Esophagus muscularis mucosa (tissue), 4 donors: ENCODE measurements at regions not wholly inside any gene's neighbourhood (a gene's known extent, or its start where the extent isn't known, plus 50 kb on each side); places are given as distances from the start of the nearest gene placed in this dataset.

Experiments
- DNase-seq: peaks from one replicate; pipeline ENCODE4 v3.0.0-alpha.2; 2017; ENCODE audit errors: extremely low spot score
- H3K27ac ChIP-seq, 4 donors: fragments of 200-600 bp; sonication (generic); replicated peaks in 1 of 4; 1 replicate in 3 of 4; 2 replicates in 1 of 4; pipeline ENCODE4 v1.5.1; 2016 to 2019; ENCODE audit warnings: mild to moderate bottlenecking in 1 of 4
- H3K27me3 ChIP-seq, 4 donors: fragments of 200-600 bp; sonication (generic); one replicate each; pipeline versions ENCODE4 v1.5.1 to v1.6.0; 2016 to 2019
- H3K36me3 ChIP-seq, 4 donors: fragments of 200-600 bp; sonication (generic); one replicate each; pipeline ENCODE4 v1.5.1; 2016 to 2019
- H3K4me1 ChIP-seq, 4 donors: fragments of 200-600 bp; sonication (generic); one replicate each; pipeline ENCODE4 v1.5.1; 2016 to 2019
- H3K4me3 ChIP-seq, 4 donors: fragments of 200-600 bp; sonication (generic); 1 replicate in 2 of 4; 2 replicates in 2 of 4; pipeline ENCODE4 v1.5.1; 2016 to 2019; ENCODE audit warnings: mild to moderate bottlenecking in 4 of 4, moderate library complexity in 1 of 4
- H3K9me3 ChIP-seq, 4 donors: fragments of 200-600 bp; sonication (generic); 1 replicate in 3 of 4; 2 replicates in 1 of 4; pipeline ENCODE4 v1.5.1; 2016 to 2019
- EP300 ChIP-seq: sonication (generic); formaldehyde crosslinking; IDR thresholded peaks from one replicate; pipeline ENCODE4 v1.6.1; 2017; ENCODE audit warnings: antibody characterized with exemption
- POLR2A ChIP-seq: fragments of 450-650 bp; IDR thresholded peaks from one replicate; pipeline ENCODE4 v1.6.1; 2017; ENCODE audit warnings: antibody characterized with exemption, moderate library complexity, mild to moderate bottlenecking, low read depth
- POLR2AphosphoS5 ChIP-seq, 2 donors: sonication (generic); formaldehyde crosslinking; IDR thresholded peaks; one replicate each; pipeline ENCODE4 v1.6.1; 2017; ENCODE audit warnings: antibody characterized with exemption in 2 of 2
- WGBS: methylation state at CpG from one replicate; pipeline ENCODE4 v1.1.5; 2018; 5-methylcytosine and 5-hydroxymethylcytosine counted together
- intact Hi-C: fragments of 100-400 bp; cut with DNase I; formaldehyde crosslinking; loops from one replicate; pipeline ENCODE4 v1.15.1; 2023
- TF ChIP-seq, protein P1 (sequence below), 3 experiments: fragments of 200-600 bp in 2 of 3; fragments of 450-650 bp in 1 of 3; sonication (generic) in 2 of 3; IDR thresholded peaks; one replicate each; pipeline ENCODE4 v1.5.1; 2017 to 2019; ENCODE audit warnings: antibody characterized with exemption in 3 of 3, mild to moderate bottlenecking in 2 of 3, moderate library complexity in 1 of 3

DNA sequence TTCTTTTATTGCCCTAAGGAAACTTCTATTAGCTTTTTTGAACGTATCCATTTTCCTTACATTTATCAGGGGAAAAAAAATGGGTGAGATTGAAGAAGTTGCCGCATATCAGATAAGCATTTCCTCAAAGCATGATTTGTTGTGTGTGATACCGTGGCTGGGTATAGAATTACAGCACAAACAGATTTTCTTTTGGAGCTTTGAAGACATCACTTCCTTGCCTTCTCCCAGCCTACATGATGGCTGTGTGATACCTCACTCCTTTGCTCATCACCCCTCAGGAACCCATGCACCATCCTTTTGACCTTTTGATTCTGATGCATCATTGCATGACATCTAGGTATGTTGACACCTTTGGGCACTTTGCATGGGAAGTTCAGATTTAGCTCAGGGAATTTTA is 1155.3 kb downstream of the BRD1 start:
- Histone ChIP-seq H3K4me3 (no peak overlapping the region), H3K27ac (no peak overlapping the region), H3K27me3 (peaks cover 0 to 16% (median 0%) of the 10 kb centered on the region in 4 donors), H3K36me3 (no peaks in the 10 kb centered on the region), H3K4me1 (no peaks in the 10 kb centered on the region), H3K9me3 (peaks cover 0 to 33% (median 25%) of the 10 kb centered on the region in 4 donors)
- TF ChIP-seq EP300 (no peak), POLR2AphosphoS5 (IDR thresholded peaks at IDR 0.05) (no peak), POLR2A (no peak)
- TF ChIP-seq, protein P1, sequence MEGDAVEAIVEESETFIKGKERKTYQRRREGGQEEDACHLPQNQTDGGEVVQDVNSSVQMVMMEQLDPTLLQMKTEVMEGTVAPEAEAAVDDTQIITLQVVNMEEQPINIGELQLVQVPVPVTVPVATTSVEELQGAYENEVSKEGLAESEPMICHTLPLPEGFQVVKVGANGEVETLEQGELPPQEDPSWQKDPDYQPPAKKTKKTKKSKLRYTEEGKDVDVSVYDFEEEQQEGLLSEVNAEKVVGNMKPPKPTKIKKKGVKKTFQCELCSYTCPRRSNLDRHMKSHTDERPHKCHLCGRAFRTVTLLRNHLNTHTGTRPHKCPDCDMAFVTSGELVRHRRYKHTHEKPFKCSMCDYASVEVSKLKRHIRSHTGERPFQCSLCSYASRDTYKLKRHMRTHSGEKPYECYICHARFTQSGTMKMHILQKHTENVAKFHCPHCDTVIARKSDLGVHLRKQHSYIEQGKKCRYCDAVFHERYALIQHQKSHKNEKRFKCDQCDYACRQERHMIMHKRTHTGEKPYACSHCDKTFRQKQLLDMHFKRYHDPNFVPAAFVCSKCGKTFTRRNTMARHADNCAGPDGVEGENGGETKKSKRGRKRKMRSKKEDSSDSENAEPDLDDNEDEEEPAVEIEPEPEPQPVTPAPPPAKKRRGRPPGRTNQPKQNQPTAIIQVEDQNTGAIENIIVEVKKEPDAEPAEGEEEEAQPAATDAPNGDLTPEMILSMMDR (IDR thresholded peaks at IDR 0.05), result no peak
- intact Hi-C loops, result no loop called here
- WGBS, result 80% methylated on average over 3 of the region's 3 CpGs
- no peak for DNase-seq

DNA sequence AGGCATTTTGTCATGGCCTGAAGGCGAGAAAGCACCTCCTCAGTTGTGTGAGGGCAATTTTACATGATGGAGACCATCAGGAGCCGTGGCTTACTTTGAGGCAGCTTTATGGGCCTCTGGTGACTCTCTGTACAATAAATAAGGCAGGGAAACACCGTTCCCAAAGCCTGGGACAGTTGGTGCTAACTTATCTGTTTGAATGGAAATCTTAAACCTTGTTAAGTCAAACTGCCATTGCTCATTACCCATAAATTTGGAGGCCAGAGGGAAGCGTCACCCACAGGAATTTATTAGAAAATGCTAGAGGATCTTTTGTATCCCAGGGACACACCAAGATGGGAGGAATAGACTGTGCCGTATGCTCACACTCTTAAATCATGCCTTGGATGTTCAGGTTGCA is 1156.9 kb downstream of the BRD1 start:
- Histone ChIP-seq H3K9me3 (peaks cover 0 to 33% (median 25%) of the 10 kb centered on the region in 4 donors), H3K4me1 (no peaks in the 10 kb centered on the region), H3K36me3 (no peaks in the 10 kb centered on the region), H3K4me3 (no peak overlapping the region), H3K27me3 (peaks cover 0 to 16% (median 0%) of the 10 kb centered on the region in 4 donors), H3K27ac (no peak overlapping the region)
- WGBS, result 87% methylated on average over 5 of the region's 5 CpGs
- DNase-seq, result no peak
- intact Hi-C loops, result no loop called here
- TF ChIP-seq POLR2AphosphoS5 (IDR thresholded peaks at IDR 0.05) (no peak), POLR2A (no peak), EP300 (no peak)
- TF ChIP-seq, protein P1 (IDR thresholded peaks at IDR 0.05), result no peak

- WGBS, result 88% methylated on average over 22 of the region's 23 CpGs
- no peak for DNase-seq
- intact Hi-C loops, result no loop called here
- peaks cover 0 to 33% (median 25%) of the 10 kb centered on the region in 4 donors for H3K9me3 ChIP-seq
- H3K27me3 ChIP-seq, result peaks cover 0 to 16% (median 0%) of the 10 kb centered on the region in 4 donors
- no peaks in the 10 kb centered on the region for H3K4me1 ChIP-seq
- H3K4me3 ChIP-seq, result no peak overlapping the region
- no peak overlapping the region for H3K27ac ChIP-seq
- H3K36me3 ChIP-seq, result no peaks in the 10 kb centered on the region
- no peak for TF ChIP-seq POLR2AphosphoS5 (IDR thresholded peaks at IDR 0.05)
- TF ChIP-seq EP300, result no peak
- no peak for TF ChIP-seq POLR2A
- TF ChIP-seq, protein P1 (IDR thresholded peaks at IDR 0.05), result no peak
Observed at GRCh38 chr22:48669986-48670716, 1157.5 kb downstream of the BRD1 start.

- no peak overlapping the region for H3K27ac ChIP-seq
- no peaks in the 10 kb centered on the region for H3K36me3 ChIP-seq
- TF ChIP-seq, protein P1 (IDR thresholded peaks at IDR 0.05), result no peak
- no peak for TF ChIP-seq POLR2AphosphoS5 (IDR thresholded peaks at IDR 0.05)
- TF ChIP-seq EP300, result no peak
- no peak overlapping the region for H3K4me3 ChIP-seq
- no peak for DNase-seq
- intact Hi-C loops, result no loop called here
- no peaks in the 10 kb centered on the region for H3K4me1 ChIP-seq
- 48% methylated on average over 3 of the region's 8 CpGs for WGBS
- peaks cover 0 to 36% (median 27%) of the 10 kb centered on the region in 4 donors for H3K9me3 ChIP-seq
- peaks cover 0 to 16% (median 0%) of the 10 kb centered on the region in 4 donors for H3K27me3 ChIP-seq
Observed at GRCh38 chr22:48669226-48669625, 1158.4 kb downstream of the BRD1 start.
